Retinal pigment epithelial cell (primary cell): ENCODE measurements at regions not wholly inside any gene's neighbourhood (a gene's known extent, or its start where the extent isn't known, plus 50 kb on each side); places are given as distances from the start of the nearest gene placed in this dataset.
"Not testable (repeated sequence)": the region's sequence is repeated elsewhere in the genome, so short reads cannot be mapped to it uniquely, and the experiment has no call there.

Experiments used
- DNase-seq: peaks from one replicate; pipeline ENCODE4 v3.0.0-alpha.2; 2010; ENCODE audit warnings: low read depth
- H3K4me3 ChIP-seq: 2 replicates; pipeline ENCODE4 v1.5.1; 2011; ENCODE audit warnings: mild to moderate bottlenecking, low read length, control low read depth, moderate library complexity
- TF ChIP-seq, protein P1 (sequence below): conservative IDR thresholded peaks from 2 replicates; pipeline ENCODE4 v1.5.1; 2011; ENCODE audit warnings: low read depth, low read length, control low read depth, inconsistent platforms

GRCh38 chr1:242827538-242827937 lies 303.0 kb upstream of the PLD5 start:
- no peak for DNase-seq
- no peak overlapping the region for H3K4me3 ChIP-seq
- TF ChIP-seq, protein P1, sequence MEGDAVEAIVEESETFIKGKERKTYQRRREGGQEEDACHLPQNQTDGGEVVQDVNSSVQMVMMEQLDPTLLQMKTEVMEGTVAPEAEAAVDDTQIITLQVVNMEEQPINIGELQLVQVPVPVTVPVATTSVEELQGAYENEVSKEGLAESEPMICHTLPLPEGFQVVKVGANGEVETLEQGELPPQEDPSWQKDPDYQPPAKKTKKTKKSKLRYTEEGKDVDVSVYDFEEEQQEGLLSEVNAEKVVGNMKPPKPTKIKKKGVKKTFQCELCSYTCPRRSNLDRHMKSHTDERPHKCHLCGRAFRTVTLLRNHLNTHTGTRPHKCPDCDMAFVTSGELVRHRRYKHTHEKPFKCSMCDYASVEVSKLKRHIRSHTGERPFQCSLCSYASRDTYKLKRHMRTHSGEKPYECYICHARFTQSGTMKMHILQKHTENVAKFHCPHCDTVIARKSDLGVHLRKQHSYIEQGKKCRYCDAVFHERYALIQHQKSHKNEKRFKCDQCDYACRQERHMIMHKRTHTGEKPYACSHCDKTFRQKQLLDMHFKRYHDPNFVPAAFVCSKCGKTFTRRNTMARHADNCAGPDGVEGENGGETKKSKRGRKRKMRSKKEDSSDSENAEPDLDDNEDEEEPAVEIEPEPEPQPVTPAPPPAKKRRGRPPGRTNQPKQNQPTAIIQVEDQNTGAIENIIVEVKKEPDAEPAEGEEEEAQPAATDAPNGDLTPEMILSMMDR, result no peak

GRCh38 chr1:242826701-242827336 lies 302.3 kb upstream of the PLD5 start:
- no peak for DNase-seq
- TF ChIP-seq, protein P1, result no peak

DNA sequence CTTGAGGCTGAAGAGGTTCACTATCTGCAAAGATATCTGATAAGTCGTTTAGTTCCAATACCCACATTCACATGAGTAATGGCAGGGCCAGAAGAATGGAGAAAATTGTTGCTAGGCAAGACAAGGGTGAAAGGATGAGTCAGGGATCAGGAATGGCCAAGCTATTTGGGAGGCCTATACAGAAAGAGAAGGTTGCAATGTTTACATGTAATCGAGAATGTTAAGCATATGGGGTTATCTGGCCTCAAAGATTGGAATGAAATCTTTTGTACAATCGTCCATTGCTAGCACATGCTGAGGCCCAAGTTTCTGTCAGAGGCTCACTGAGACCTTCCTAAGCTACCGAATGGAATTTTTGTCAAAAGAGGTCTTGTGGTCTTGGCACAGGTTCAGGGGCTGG lies 299.9 kb upstream of the PLD5 start:
- H3K4me3 ChIP-seq, result no peak overlapping the region
- TF ChIP-seq, protein P1, result no peak
- DNase-seq, result peak; percentile 43

More at GRCh38 chr1:242826701-242827336, 302.3 kb upstream of the PLD5 start:
- H3K4me3 ChIP-seq, result no peak overlapping the region

GRCh38 chr1:242813490-242814091 lies 289.1 kb upstream of the PLD5 start:
- no peak overlapping the region for H3K4me3 ChIP-seq
- TF ChIP-seq, protein P1, result no peak

GRCh38 chr1:242811092-242811840 lies 286.8 kb upstream of the PLD5 start:
- TF ChIP-seq, protein P1, result no peak
- DNase-seq, result no peak
- H3K4me3 ChIP-seq, result no peak overlapping the region

More at GRCh38 chr1:242813490-242814091, 289.1 kb upstream of the PLD5 start:
- no peak for DNase-seq

- no peak overlapping the region for H3K4me3 ChIP-seq
- TF ChIP-seq, protein P1, result no peak
- no peak for DNase-seq
Measured at GRCh38 chr1:242806324-242806723, 281.8 kb upstream of the PLD5 start.

DNA sequence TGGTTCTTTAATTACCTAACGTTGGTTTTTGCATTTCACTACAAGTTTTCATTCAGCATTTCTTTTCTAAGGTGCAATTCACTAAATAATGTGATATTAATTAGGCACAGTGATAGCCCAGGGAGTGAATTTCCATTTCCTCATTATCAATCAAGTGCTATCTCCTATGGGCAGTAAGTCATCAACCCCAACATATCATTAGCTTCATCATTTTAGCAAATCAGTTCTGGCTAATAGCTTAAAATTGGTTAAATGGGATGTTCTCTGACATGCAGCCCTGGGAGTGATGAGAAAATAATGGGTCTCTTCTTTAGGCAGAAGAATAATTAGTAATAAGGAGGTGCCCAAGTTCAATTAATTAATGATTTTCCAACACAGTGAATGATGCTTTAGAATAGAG lies 280.9 kb upstream of the PLD5 start:
- not testable (repeated sequence) for H3K4me3 ChIP-seq, DNase-seq
